ENCODE measurements at regions not wholly inside any gene's neighbourhood (a gene's known extent, or its start where the extent isn't known, plus 50 kb on each side); places are given as distances from the start of the nearest gene placed in this dataset.
"Not testable (repeated sequence)": the region's sequence is repeated elsewhere in the genome, so short reads cannot be mapped to it uniquely, and the experiment has no call there.

DNA sequence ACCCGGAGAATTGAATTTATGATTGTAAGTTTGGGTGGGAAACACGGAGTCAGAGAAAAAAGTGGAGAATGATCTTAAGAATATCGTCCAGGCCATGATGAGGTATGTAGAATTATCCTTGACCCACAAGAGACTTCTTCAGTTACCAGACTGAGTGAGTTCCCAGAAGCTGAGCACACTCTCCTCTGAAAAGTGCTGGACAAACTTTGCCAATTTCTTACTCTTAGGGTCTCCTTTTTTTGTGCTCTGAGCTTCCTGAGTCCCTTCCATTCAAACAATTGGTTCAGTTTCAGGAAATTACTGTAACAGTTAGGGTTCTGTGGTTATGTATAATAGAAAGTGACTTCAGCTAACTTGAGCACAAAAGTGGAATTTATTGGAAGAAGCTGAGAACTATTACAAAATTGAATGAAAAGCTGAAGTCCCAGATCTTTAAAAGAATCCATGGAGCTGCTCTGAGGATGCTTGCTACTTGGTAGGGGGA, 50.6 kb upstream of the EHBP1 start:
- no peak for DNase-seq

DNA sequence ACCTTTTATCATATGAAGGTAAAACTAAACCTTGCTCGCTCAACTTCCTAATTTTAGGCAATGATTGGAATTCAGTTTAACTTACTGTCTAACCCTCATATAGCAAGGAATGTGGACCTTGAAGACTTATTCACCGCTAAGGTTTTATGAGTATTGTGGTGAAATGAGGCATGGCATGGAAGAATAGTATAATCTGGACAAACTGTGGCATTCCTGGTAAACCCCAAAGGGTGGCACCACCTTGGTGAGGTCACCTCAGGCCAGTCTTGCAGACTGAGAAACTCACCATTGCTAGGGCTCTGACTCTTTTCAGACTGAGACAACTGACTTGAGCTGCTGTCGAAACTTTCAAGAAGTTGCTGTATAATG, 51.1 kb upstream of the EHBP1 start:
- DNase-seq, result no peak

DNA sequence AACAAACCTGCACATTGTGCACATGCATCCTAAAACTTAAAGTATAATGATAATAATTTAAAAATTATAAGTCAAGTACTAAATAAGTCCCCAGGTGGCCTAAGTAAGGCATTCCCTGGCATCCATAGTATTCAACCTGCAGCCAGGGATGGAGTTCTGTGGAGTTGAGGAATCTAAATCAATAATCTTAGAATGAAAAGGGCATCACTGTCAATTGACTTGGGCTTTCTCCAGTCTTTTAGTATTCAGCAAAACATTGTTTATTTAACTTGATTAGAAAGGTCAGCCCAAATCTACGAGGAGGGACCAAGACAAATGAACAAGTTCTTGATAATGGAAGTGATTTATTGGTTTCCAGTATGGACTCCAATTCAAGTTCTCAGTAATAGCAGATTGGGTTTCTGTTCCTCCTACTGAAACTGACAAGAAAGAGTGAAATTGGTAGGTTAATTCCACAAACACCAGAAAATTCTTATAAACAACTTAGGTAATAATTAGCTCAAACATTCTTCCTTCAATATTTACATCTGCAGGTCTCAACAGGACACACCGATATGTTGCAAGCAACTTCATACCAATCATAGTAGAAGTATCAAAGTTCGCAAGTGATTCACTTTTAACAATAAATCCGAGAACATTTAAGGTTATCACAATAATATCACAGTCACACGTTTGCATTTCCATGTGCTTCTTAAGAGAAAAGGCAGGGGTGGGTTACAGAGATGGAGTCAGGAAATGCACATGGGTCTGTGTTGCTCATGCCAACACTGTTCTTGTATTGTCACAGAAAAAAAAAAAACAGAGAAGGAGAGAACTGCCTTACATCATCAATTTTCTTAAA, 51.7 kb upstream of the EHBP1 start:
- no peak for DNase-seq

DNA sequence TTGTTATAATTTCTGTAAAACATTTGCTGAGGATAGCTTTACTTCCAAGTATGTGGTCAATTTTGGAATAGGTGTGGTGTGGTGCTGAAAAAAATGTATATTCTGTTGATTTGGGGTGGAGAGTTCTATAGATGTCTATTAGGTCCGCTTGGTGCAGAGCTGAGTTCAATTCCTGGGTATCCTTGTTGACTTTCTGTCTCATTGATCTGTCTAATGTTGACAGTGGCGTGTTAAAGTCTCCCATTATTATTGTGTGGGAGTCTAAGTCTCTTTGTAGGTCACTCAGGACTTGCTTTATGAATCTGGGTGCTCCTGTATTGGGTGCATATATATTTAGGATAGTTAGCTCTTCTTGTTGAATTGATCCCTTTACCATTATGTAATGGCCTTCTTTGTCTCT, 56.4 kb upstream of the EHBP1 start:
- not testable (repeated sequence) for DNase-seq

DNA sequence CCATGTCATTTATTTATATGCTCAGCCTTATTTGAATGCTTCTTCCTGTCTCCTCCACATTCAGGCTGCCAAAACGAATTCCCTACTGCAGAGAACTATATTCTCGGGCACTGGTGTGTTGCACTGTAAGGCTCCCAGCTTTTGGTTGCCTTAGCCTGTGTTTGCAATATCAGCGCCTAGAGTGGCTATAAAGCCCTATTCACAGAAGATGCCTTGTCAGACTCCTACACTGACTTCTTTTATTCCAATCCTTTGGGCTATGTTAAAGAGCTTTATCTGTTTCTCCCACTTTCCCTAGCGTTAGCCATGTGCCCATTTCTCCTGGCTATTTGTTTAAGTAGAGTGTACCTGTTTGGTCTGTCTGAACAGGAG, 62.4 kb upstream of the EHBP1 start:
- DNase-seq, result no peak

DNA sequence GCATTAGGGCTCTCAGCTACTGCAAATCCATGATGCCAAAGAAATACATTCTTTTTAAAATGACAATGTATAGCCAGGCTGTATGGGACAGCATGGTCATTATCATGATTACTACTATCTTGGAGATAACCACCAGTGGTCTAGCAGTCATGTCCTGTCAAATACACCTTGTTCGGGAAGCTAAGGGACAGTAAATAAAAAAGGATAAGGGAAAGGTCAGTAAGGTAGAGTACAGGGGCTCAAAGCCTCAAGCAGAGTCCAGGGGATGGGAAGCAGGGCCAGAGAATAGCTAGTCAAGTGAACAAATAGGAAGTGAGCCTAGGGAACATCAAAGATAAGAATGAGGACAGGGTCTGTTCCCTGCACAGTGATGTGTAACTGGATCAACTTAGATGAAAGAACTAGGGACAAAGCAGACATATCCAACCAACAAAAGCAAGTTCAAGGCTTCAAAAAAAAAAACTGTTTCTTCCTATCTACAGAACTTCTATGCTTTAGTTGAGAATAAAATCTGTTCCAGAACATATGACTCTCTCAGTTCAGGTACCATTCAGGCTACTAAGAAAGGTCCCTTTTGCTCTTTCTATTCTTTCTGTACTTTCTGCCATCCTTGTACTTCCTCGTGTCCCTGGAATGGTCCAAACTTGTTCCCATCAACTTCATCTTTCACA, 62.9 kb upstream of the EHBP1 start:
- no peak for DNase-seq

DNA sequence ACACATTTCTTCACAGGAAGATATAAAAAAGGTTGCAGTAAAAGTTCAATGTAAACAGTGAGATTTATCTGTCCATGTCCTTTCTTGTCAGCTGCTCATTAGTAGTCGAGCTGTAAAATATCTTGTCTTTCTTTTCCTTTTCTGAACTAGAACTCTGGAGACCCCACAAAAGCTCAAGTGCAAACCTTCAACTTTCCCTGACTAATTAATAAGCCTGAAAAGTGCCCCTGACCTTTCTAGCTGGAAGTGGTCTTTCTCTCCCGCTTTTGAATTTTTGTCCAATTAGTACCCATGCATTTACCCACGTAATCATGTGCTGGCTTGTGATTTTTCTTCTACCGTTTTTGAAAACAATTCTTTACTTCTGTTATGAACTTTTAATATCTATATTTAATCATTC, 63.6 kb upstream of the EHBP1 start:
- DNase-seq, result no peak

DNA sequence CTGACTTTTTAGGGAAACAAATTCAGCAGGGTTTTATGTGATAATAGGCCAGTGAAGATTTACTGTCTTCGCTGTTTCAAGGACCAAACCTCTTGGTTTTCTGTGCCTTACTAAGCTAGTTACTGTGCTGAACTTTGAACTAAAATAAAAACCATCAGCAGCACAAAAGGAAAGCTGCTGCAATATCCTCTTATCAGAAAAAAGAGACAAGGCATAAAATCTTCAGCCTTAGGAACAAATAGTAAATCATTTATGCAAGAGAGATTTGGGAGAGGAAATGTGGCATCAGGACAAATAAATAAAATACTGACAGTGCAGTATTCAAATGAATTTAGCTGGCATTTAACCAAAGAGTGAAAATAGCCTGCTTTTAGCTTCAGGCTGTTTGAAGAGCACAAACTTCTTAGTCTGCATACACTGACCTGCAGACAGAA, 64.1 kb upstream of the EHBP1 start:
- peak in 1 of 2 experiments; percentile 2 for DNase-seq

DNA sequence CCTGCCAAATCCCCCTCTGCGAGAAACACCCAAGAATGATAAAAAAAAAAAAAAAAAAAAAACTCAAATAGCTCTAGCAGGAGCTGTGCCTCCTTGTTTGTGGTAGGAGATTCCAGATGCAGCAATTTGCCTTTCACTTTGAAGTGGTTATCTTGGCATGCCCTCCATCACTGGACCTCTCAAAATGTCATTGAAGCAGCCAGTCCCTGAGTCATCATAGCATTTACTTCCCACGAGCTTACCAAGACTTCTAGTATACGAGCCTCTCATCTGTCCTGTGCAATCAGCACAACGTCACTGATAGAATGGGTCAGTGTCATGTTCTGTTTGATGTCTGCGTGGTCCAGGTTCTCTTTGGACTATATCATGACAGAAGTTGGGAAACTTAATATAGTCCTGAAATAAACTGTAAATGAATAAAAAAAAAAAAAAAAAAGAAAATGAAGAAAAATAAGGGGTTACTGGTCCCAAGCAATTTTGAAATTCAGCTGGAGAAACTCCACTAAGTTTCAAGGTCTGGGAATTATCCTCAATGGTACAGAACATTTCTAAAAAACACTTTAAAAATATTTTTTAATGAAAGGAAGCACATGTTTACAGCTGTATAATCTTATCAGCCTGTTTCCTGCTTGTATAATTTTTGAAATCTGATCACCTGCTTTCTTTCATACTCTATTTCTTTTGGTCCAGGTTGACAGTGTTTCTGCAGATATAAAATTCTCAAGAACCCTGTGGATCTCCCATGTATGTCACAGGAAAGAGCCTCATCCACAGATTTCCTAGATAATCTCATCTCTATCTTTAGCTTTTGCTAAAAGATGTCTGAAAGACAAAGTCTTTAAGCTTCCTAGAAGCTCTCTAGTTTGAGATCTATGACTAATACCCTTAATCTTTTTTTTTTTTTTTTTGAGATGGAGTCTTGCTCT, 74.1 kb upstream of the EHBP1 start:
- no peak for DNase-seq

DNA sequence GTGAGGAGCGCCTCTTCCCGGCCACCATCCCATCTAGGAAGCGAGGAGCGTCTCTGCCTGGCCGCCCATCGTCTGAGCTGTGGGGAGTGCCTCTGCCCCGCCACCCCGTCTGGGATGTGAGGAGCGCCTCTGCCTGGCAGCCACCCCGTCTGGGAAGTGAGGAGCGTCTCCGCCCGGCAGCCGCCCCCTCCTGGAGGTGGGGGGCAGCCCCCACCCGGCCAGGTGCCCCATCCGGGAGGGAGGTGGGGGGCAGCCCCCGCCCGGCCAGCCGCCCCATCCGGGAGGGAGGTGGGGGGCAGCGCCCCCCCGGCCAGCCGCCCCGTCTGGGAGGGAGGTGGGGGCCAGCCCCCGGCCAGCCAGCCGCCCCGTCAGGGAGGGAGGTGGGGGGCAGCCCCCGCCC, 75.3 kb upstream of the EHBP1 start:
- not testable (repeated sequence) for DNase-seq

DNA sequence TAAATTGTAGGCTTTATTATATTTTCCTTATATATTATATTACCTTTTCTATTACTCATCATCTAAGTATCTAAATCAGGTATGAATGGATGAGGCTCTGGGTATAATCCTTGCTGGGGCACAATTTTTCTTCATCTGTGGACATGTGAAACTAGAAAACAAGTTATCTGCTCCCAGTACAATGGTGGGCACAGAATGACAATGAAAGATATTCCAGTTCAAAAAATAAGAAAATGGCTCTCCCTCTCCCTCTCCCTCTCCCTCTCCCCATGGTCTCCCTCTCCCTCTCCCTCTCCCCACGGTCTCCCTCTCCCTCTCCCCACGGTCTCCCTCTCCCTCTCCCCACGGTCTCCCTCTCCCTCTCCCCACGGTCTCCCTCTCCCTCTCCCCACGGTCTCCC, 76.2 kb upstream of the EHBP1 start:
- DNase-seq, result not testable (repeated sequence)

DNA sequence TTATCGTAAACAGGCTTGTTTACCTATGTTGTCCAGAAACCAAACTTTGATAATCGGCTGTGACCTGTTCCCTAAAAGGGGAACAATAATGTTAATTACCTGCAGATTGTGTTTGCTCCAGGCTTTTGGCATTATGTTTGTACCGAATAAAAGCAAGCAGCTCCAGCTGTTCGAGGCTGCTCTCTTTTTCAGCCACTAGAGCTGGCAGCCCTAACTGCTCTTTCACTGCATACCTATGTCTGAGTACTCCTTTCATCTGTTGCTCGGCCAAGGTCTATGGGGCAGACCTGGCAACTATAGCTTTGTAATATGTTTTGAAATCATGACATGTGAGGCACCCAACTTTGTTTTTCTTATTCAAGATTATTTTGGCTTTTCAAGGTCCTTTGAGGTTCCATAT, 77.8 kb upstream of the EHBP1 start:
- no peak for DNase-seq

DNA sequence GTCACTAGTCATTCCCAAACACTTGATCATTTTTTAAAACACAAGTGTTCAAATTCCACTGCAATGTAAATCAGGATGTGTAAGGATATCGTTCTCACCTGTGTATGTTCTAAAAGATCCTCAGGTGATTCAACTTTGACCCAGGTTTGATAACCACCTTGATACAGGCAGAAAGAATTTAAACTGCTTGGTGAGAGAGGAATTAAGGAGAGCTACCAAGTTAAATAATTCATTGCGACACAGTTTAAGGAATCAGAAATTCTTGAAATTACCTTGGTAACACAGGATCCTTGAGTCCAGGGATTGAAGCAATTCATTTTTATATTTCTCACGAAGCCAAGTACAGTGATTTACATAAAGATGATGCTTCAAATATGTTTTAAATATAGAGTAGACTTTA, 80.7 kb upstream of the EHBP1 start:
- DNase-seq, result no peak

DNA sequence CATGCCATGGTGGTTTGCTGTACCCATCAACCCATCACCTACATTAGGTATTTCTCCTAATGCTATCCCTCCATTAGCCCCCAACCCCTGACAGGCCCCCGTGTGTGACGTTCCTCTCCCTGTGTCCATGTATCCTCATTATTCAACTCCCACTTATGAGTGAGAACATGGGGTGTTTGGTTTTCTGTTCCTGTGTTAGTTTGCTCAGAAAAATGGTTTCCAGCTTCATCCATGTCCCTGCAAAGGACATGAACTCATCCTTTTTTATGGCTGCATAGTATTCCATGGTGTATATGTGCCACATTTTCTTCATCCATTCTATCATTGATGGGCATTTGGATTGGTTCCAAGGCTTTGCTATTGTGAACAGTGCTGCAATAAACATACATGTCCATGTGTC, 89.0 kb upstream of the EHBP1 start:
- not testable (repeated sequence) for DNase-seq

DNA sequence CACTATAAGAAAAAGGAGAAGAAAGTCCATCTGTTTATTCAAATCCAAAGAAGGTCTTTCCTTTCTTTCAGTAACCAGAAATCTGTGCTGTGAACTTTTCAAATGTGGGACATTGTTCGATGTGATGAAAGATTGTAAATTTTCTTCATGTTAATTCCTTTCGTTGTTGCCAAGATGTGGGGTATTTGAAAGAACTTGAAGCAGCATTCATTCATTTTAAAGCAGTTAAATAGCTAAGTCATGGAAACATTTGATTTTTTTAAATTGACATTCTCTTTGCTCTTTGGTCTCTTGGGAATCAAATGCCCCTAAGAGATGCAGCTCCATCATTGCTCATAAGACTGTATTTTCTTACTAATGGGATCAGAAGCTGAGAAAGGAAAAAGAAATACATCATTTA, 93.7 kb upstream of the EHBP1 start:
- DNase-seq, result no peak

DNA sequence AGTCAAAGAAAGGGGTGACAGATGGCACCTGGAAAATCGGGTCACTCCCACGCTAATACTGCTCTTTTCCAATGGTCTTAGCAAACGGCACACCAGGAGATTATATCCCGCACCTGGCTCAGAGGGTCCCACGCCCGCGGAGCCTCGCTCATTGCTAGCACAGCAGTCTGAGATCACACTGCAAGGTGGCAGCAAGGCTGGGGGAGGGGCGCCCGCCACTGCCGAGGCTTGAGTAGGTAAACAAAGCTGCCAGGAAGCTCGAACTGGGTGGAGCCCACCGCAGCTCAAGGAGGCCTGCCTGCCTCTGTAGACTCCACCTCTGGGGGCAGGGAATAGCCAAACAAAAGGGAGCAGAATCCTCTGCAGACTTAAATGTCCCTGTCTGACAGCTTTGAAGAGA, 99.5 kb upstream of the TMEM17 start:
- not testable (repeated sequence) for DNase-seq

DNA sequence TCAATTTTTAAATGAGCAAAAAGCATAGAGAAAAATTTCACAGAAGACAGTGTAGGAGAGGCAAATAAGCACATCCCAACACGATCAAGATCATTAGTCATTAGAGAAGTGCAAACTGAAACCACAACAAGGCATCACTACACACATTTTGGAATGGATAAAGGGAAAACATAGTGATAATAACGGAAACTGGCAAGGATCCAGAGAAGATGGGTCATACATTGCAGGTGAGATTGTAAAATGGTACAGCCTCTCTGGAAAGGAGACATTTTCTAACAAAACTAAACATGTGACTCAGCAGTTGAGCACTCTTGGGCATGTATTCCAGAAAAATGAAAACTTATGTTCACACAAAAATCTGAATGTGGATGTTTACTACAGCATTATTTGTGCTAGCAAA, 98.3 kb upstream of the TMEM17 start:
- no peak for DNase-seq

DNA sequence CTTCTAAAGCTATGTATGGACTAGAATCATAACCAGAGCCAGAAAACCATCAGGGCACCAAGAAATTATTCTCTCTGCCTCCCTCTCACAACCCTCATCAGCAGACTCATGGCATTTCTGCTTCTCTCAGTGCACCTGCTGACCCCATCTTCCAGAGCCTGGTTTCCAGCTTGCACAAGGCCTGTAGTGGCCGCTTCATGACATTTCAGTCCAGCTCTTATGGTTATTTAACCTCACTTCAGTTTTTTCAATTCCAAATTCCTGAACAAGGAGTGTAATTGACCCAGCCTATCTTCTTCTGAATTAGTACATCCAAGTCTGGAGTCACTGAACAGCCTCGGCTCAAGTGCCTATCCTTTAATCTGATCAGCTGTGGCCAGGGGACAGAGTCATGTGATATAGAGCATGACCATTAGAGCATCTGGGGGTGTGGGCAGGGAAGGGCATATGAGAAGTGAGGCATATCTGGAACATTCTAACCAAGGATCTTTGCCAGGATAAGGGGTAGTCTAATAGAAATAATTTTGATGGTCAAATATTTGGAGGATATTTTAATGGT, 97.2 kb upstream of the TMEM17 start:
- DNase-seq, result no peak

DNA sequence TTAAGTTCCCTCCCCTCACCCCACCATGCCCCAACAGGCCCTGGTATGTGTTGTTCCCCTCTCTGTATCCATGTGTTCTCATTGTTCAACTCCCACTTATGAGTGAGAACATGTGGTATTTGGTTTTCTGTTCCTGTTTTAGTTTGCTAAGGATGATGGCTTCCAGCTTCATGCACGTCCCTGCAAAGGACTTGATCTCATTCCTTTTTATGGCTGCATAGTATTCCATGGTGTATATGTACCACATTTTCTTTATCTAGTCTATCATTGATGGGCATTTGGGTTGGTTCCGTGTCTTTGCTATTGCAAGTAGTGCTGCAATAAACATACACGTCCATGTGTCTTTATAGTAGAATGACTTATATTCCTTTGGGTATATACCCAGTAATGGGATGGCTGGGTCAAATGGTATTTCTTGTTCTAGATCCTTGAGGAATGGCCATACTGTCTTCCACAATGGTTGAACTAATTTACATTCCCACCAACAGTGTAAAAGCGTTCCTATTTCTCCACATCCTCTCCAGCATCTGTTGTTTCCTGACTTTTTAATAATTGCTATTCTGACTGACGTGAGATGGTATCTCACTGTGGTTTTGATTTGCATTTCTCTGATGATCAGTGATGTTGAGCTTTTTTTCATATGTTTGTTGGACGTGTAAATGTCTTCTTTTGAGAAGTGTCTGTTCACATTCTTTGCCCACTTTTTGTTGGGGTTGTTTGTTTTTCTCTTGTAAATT, 93.8 kb upstream of the TMEM17 start:
- DNase-seq, result not testable (repeated sequence)

DNA sequence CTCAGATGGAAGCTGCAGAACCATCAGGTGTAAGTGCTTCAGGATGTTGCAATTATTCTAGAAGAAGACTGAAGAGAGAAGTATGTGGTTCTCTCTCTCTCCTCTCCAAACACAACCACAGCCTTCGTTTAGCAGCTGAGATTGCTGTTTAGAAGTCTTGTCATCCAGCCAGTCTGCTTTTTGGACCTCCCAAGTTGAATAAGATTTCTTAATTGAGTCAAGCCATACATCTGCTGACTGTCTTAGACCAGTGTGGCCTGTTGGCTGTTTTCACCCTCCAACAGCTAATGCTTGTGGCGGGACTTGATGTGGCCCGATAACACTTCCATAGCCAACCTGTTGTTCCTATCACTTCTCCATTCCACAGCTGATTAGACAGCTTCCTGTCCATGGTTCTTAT, 91.3 kb upstream of the TMEM17 start:
- no peak for DNase-seq

DNA sequence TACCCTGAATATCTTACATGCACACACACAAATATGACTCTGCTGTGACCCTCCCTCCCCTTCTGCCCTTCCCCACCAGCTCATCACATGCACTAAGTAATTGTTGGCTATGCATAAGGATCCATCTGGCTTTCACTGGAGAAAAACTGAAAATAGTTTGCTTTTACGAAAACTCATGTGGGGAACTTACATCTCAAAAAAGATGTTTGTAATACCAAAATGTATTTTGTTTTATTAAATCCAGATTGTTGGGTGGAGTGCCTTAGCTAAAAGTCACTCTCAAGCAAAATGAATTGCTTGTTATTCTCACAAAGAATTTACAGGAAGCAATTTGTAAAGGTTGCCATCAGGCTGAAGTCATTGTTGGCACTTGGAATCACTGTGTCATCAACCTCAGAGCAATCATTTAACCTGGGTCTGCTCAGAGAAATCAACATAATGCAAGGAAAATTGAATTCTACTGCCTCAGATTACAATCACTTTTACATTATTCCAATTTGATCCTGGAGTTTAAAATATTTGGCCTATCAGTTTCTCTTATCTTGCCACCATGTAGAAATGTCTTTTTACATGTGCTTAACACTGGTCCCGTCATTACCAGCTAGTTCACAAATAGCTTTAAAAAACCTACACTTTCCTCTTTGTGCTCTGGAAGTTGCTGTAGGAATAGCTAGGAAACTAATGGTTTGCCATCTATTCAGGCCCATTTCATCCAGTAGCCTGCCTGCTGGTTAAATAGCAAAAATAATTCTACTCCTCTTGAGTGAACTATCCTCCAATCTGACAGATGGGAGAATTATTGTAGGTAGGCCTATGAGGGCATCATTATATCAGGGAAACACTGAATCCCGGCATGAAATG, 90.3 kb upstream of the TMEM17 start:
- no peak for DNase-seq

All from NCI-H526 (cell line).